ENCODE measurements at regions not wholly inside any gene's neighbourhood (a gene's known extent, or its start where the extent isn't known, plus 50 kb on each side); places are given as distances from the start of the nearest gene placed in this dataset.
"Not testable (repeated sequence)": the region's sequence is repeated elsewhere in the genome, so short reads cannot be mapped to it uniquely, and the experiment has no call there.

DNA sequence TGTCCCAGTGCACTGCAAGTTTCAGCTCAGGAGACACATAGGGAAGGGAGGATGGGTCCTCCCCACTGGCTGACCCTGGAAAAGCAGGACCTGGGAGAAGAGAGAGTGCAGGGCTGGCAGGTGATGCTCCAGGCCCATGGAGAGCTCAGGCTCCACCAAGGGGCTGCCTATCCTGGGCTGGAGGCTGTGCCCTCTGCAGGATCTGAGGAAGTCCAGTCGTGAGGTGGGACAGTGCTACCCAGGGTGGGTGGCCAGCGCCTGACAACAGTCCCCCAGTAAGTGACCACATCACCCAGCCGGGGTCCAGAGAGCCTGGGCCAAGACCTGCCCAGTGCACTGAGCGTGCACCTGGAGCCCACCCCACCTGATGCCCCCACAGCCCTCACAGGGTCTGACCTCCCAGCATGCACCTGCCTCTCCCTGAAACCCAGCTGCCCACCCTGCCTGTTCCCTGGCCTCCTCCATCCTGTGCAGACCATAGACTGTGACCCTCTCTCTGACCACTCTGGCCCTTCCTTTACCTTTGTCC lies 626.1 kb upstream of the DEFB115 start:
- not testable (repeated sequence) for FAIRE-seq

DNA sequence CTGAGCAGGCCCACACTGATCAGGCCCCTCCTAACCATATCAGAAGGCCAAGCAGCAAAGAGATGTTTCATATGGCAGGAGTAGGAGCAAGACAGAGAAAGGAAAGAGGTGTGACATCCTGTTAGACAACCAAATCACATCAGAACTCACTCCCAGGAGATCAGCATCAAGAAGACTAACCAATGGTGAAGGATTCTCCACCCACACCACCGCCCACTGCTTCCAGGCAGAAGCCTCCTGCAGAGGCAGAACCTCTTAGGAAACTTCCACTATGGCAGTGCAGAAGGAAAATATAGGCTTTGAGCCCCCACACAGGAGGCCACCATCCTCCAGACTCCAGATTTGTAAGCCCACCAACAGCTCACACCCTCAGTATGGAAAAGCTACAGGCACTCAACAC lies 624.7 kb upstream of the DEFB115 start:
- not testable (repeated sequence) for FAIRE-seq; DNase-seq (ENCODE audit: insufficient read length, low spot score)

More for the DNA sequence above, 626.1 kb upstream of the DEFB115 start:
- DNase-seq (ENCODE audit: insufficient read length, low spot score) = not testable (repeated sequence)

DNA sequence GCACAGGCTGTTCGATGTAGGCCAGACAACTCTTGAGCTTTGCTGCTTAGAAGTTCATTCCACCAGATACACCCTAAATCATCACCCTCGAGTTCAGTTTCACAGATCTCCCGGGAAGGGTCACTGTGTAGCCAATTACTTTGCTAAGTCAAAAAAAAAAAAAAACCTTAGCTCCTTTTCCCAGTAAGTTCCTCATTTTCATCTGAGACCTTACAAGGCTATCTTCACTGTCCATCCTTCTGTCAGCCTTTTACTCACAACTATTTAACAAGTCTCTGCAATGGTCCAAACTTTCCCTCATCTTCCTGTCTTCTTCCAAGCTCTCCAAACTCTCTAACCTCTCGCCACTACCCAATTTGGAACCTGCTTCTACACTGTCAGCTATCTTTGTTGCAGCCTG lies 615.9 kb upstream of the DEFB115 start:
- not testable (repeated sequence) for DNase-seq (ENCODE audit: insufficient read length, low spot score); FAIRE-seq

DNA sequence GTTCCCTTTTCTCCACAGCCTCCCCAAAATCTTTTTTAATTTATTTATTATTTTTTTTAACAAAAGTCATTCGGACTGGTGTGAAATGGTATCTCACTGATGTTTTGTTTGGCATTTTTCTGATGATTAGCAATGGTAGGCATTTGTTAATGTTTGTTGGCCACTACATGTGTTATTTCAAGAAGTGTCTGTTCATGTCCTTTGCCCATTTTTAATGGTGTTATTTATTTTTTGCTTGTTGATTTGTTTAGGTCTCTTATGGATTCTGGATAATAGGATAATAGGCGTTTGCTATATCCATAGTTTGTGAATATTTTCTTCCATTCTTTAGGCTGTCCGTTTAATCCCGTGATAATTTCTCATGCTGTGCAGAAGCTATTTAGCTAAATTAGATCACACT lies 596.5 kb upstream of the DEFB115 start:
- FAIRE-seq; DNase-seq (ENCODE audit: insufficient read length, low spot score): not testable (repeated sequence)

DNA sequence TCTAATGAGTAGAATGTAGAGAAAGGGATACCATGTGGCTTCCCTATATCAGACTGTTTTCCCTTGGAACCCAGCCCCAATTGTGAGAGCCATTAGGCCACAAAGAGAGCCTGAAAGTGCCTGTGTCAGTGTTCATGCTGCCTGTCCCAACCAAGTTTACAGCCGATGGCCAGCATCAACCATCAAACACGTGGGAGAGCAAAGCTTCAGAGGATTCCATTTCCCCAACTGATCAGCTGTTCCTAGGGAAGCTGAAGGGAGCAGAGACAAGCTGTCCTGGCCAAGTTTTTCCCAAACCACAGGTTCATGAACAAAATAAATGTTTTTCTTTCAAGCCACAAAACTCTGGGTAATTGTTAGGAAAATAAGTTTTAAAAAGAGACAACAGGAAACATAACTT lies 589.0 kb upstream of the DEFB115 start:
- FAIRE-seq; DNase-seq (ENCODE audit: insufficient read length, low spot score): not testable (repeated sequence)

DNA sequence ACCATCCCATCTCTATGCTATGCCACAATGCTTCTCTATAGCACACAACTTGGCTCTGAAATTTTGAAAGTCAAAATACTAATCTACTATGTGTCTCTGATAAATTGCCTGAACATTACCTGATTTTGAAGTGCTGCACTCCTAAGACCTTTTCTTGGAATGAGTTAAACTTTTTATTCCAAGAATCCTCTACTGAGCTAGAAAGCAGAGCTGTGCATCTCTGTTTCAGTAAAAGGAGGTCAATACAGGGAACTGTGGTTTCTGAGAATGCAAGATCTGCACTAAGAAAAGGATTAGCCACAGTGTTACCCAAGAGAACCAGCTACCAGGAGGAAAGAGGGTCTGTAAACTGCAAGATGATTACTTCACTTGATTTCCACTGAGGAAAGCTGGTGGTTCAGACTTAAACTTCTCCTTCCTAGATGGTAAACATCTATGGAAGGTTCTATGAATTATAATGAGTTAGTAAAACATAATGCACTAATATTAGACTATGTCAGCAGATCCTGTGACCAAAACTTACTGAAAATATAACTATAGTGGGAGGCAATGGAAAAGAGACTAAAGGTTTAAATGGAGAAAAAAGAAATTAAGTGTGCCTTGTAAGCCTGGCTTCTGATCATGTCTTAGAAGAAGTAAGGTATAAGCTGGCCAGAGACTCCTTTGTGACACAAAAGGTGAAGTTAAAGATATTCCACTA lies 588.0 kb upstream of the DEFB115 start:
- not testable (repeated sequence) for FAIRE-seq

DNA sequence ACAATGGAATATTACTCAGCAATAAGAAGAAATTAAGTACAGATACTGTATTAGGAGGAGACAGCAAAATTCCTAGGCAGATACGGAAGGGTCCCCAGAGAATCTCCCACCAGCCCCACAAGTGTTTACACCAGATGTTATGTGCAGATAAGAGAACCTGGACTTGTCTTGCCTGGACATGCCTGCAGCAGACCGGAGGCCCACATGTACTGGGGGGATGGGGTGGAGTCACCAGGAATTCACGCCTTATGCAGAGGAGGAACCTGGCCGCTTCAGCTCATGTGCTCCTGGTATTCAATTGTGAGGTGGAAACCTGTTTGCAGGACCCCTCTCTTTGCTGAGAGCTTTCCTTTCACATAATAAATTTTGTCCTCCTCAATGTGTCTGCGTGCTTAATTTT lies 586.3 kb upstream of the DEFB115 start:
- FAIRE-seq; DNase-seq (ENCODE audit: insufficient read length, low spot score): not testable (repeated sequence)

More for the DNA sequence above, 588.0 kb upstream of the DEFB115 start:
- DNase-seq (ENCODE audit: insufficient read length, low spot score) = not testable (repeated sequence)

DNA sequence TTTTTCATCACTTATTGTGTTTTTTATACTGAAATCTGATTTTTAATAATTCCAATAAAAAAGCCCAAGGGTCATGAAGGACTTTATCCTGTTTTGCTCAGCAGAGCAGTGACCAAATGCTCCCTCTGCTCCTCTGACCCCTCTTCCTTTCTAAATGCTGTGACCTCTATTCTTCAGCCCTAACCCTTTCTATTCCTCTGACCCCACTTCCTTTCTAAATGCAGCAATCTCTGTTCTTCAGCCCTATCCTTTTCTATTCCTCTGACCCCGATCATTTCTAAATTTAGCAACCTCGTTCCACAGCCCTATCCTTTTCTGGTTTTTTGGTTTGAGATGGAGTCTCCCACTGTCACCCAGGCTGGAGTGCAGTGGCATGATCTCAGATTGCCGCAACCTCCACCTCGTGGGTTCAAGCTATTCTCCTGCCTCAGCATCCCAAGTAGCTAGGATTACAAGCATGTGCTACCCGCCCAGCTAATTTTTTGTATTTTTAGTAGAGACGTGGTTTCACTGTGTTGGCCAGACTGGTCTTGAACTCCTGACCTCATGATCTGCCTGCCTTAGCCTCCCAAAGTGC lies 581.4 kb upstream of the DEFB115 start:
- not testable (repeated sequence) for DNase-seq (ENCODE audit: insufficient read length, low spot score); FAIRE-seq

DNA sequence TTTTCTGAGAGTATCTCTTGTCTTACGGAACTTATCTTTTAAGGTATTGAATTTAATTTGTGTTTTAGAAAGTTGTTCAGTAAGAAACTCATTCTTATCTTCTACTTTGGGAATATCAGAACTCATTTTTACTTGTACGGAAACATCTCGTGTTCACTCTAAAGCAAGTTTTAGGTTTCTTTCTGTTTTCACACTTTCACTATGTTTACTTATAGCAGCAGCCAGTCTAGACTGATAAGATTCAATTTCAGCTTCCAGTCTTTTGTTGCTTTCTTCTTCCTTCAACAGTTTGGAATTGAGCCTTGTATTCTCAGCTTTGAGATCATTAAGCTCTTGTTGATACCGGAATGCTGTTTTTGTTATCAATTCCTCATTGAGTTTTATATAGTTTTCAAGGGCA lies 575.2 kb upstream of the DEFB115 start:
- not testable (repeated sequence) for FAIRE-seq; DNase-seq (ENCODE audit: insufficient read length, low spot score)

DNA sequence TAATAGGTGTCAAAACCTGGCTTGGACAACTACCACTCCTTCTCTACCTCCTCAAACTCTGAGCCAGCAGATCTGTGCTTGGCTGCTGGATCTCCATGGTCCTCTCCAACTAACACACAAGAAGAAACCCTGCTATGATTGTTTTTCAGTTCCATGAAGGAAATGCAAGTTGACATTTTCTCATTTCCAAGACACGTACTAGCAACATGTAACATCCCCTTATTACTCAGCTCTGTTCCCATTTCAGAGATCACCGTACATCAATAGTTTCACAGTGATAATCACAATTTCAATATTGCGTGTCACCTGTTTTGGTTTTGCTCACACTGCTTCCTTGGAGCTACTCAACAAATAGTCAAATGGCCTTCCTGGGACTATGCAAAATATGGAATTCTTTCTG lies 544.6 kb upstream of the DEFB115 start:
- not testable (repeated sequence) for FAIRE-seq; DNase-seq (ENCODE audit: insufficient read length, low spot score)

DNA sequence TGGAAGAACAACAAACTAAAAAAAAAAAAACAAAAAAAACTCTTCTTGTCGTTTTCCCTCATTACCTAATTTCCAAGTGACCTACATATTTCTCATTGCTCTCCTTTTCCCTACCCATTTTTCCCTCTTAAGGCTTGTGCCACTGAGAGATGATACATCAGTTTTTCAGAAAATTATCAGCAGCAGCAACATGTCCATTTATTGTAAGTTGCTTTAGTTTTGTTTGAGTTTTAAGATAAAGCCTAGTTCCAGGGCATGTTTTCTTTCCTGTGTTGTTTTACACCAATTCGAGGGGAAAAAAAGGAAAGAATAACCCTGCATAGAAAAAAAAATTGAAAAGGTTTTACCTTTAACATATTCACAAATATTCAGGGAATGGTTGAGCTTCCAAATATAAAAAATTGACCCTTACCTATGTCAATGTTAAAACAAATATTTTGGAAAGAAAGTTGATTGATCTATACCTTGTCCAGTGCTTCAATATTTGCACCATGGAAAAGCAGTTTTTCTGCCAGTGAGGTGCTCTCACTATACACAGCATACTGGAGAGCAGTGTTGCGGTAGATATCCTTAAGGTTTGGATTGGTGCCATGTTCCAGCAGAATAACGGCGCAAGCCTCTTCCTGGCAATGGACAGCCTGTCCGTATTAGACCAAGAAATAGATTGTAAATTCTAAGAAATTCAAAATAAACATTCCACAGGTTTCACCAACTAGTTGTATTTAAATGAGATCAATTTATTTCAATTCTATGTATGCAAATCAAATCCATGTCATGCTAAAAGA lies 537.9 kb upstream of the DEFB115 start:
- DNase-seq (ENCODE audit: insufficient read length, low spot score); FAIRE-seq: not testable (repeated sequence)

DNA sequence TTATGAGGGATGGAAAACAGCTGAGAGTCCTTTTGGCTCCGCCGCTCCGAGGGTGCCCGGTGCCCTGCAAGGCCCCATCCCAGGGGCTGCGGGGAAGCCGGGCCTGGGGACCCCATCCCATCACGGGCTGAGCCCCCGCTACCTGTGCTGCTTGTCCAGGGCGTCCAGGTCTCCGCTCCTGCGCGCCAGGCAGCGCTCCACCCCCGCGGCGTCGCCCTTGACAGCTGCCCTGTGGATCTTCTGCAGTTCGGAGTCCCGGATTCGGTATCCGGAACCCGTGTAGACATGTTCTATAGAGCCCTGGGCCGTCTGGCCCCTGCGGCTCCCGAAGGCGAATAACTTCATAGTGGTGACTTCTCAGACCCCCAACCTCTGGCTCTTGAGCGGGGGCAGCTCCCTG lies 534.0 kb upstream of the DEFB115 start:
- DNase-seq (ENCODE audit: insufficient read length, low spot score); FAIRE-seq: not testable (repeated sequence)

DNA sequence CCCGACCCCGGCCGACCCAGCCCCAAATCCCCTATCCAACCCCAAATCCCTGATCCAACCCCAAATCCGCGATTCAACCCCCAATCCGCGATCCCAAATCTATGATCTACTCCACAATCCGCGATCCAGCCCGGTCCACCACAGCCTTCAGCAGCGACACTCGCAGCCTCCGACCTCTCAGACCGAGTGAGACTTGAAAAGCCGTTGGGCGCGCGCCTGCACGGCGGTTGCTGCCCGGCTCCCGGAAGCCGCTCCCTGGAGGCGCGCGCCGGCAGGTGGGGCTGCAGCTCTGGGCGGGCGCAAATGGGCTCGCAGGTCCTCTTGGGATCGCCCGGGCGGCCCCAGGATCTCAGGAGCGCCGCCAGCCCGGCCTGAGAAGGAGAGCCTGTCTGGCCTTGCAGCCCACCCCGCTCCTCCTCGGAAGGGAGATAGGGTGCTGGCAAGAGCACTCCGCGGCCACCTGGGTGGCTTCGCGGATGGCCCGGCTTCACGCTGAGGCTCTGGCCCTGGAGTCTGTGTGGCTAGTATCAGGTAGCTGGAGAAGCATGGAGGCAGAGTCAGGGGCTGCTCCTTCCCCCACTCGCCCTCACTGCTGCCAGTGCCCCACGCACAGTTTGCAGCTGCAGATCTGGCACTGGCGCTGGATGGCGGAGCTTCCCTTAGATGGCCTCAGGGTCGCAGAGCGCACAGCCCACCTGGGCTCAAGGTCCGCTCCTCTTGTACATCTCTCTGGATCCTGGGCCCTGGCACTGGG lies 533.4 kb upstream of the DEFB115 start:
- not testable (repeated sequence) for FAIRE-seq

DNA sequence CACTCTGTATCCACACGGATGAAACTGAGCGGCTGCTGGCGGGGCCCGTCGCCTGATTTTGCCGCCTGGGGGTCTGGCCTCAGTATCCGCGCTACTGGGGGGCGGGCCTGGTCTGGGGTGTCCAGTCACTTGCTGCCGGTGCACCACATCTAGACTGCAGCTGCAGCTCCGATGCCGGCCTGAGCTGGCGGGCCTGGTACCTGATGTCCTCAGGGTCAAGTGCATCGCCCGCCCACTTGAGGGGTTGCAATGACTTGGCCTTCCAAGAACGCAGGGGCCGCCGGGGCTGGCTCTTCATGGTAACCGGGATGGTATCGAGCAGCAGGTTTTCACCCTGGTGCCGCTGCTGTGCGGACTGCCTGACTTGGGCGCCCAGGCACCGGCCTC lies 532.8 kb upstream of the DEFB115 start:
- FAIRE-seq; DNase-seq (ENCODE audit: insufficient read length, low spot score): not testable (repeated sequence)

More for the DNA sequence above, 533.4 kb upstream of the DEFB115 start:
- DNase-seq (ENCODE audit: insufficient read length, low spot score) = not testable (repeated sequence)

DNA sequence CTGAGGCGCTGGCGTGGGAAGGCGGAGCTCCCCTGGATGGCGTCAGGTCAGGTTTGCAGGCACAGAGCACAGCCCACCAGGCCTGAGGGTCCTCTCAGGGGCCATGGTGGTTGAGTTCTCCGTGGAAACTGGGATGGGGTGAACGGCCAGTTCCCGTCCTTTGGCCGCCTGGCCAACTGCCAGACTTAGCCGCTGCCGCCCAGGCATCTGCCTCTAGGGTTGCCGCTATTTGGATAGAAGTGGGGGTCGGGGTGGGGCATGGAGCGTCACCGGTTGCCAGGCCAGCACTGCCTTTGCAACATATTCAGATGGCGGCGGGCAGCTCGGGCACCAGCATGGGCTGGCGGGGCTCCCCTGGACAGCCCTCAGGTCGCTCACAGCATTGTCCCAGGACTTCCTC lies 532.3 kb upstream of the DEFB115 start:
- DNase-seq (ENCODE audit: insufficient read length, low spot score); FAIRE-seq: not testable (repeated sequence)

DNA sequence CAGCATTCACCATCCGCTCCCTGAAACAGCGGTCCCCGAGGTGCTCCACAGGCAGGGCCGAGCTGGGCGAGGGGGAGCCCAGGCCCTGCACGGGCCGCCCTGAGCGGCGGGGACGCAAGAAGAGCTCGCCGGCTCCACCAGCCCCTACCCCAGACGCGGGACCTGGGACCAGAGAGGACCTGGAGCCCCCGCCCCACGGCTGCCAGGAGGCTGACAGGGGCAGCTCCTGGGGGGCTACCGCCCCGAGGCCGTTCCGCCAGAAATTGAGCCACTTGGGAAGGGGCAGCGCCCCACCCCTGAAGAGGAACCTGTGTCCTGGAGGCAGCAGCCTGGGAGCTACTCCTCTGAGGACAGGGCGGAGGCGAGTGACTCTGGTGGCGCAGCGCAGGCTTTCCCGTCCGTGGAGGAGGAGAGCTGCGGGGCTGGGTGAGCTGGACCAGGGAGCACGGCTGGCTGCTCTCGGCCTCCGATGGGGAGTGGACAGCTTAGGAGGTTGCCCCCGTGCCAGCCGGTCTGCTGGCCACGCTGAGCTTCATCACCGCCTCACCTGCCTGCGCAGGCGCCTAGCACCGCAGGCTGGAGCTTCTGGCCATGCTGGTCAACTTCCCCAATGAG lies 529.1 kb upstream of the DEFB115 start:
- not testable (repeated sequence) for DNase-seq (ENCODE audit: insufficient read length, low spot score); FAIRE-seq
